ENCODE measurements at regions not wholly inside any gene's neighbourhood (a gene's known extent, or its start where the extent isn't known, plus 50 kb on each side); places are given as distances from the start of the nearest gene placed in this dataset.
"Not testable (repeated sequence)": the region's sequence is repeated elsewhere in the genome, so short reads cannot be mapped to it uniquely, and the experiment has no call there.

- Histone ChIP-seq H2AFZ (no peak overlapping the region), H3K4me3 (no peak overlapping the region), H3K9me3 (ENCODE audit: low read depth) (no peaks in the 10 kb centered on the region), H3F3A (ENCODE audit: insufficient read depth) (no peaks in the 10 kb centered on the region), H4K20me1 (ENCODE audit: insufficient read depth) (no peaks in the 10 kb centered on the region), H3K9me2 (ENCODE audit: insufficient read depth) (no peaks in the 10 kb centered on the region), H3K27me3 (replicated peaks; ENCODE audit: insufficient read depth) (no peaks in the 10 kb centered on the region), H3K9ac (no peak overlapping the region), H3K79me2 (ENCODE audit: insufficient read depth) (no peaks in the 10 kb centered on the region), H3K4me1 (ENCODE audit: insufficient read depth) (no peaks in the 10 kb centered on the region), H3K4me2 (ENCODE audit: unreplicated experiment) (no peak overlapping the region), H3K27ac (no peak overlapping the region), H3K36me3 (ENCODE audit: low read depth) (no peaks in the 10 kb centered on the region)
- no peak for DNase-seq
- TF ChIP-seq EZH2phosphoT487 (IDR thresholded peaks at IDR 0.05; ENCODE audit: insufficient read depth, low read depth) (no peak), EZH2 (IDR thresholded peaks at IDR 0.05; ENCODE audit: insufficient read depth, poor library complexity, severe bottlenecking) (no peak)
- 61 to 75% methylated on average over 2 of the region's 2 CpGs for WGBS, 2 experiments (ENCODE audit: low coverage in 1 of 2, low lambda C conversion rate in 2 of 2, missing lambda C conversion rate in 2 of 2)
- in situ Hi-C loops (cut with MboI), result no loop called here
Measured at GRCh38 chr2:167646557-167646956, 600.8 kb downstream of the STK39 start.

DNA sequence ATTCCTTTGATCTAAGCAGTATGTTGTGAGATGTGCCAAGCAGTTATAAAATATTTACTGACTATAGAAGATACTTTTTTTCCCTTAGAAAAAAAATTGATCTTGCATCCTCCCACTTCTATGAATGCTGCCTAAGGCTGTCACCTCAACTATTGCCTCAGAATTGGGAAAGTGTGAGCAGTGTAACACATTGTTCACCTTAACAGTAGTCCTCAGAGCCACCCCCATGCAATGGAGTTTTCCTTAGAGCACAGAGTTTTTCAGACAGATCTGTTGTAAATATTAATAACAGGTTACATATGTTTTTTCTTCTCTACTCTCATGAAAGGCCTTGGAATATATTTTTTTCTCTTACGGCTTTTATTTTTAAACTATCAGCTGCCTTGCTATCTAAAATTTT lies 607.3 kb downstream of the STK39 start:
- no peak overlapping the region for H3K4me2 ChIP-seq (ENCODE audit: unreplicated experiment)
- H3F3A ChIP-seq (ENCODE audit: insufficient read depth), result no peaks in the 10 kb centered on the region
- no peak overlapping the region for H3K4me3 ChIP-seq
- TF ChIP-seq EZH2phosphoT487 (IDR thresholded peaks at IDR 0.05; ENCODE audit: insufficient read depth, low read depth) (no peak), EZH2 (IDR thresholded peaks at IDR 0.05; ENCODE audit: insufficient read depth, poor library complexity, severe bottlenecking) (no peak)
- no peak overlapping the region for H2AFZ ChIP-seq
- H4K20me1 ChIP-seq (ENCODE audit: insufficient read depth), result no peaks in the 10 kb centered on the region
- in situ Hi-C loops (cut with MboI), result no loop called here
- no peak overlapping the region for H3K9ac ChIP-seq
- no peaks in the 10 kb centered on the region for H3K36me3 ChIP-seq (ENCODE audit: low read depth)
- no peak for DNase-seq
- H3K9me2 ChIP-seq (ENCODE audit: insufficient read depth), result no peaks in the 10 kb centered on the region
- H3K9me3 ChIP-seq (ENCODE audit: low read depth), result no peaks in the 10 kb centered on the region
- no peak overlapping the region for H3K27ac ChIP-seq
- H3K4me1 ChIP-seq (ENCODE audit: insufficient read depth), result no peaks in the 10 kb centered on the region
- H3K27me3 ChIP-seq (replicated peaks; ENCODE audit: insufficient read depth), result no peaks in the 10 kb centered on the region
- WGBS, 2 experiments (ENCODE audit: low coverage in 1 of 2, low lambda C conversion rate in 2 of 2, missing lambda C conversion rate in 2 of 2), result 65 to 79% methylated on average over 1 of the region's 1 CpG
- H3K79me2 ChIP-seq (ENCODE audit: insufficient read depth), result no peaks in the 10 kb centered on the region

DNA sequence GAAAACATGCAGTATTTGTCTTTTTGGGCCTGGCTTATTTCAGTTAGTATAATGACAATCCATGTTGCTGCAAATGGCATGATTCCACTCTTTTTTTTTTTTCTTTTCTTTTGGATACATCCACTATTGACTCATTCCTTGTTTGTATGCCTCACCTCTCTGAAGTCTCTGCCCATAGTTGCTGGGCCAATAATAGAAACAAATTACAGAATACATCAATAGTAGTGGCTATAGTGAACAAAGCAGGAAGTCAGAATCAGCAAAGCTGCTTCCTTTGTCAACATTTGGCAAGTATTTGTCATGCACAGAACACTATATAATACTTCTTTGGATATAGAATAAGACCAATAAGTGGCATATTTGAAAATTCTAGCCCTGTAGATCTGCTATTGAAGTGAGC lies 609.7 kb downstream of the STK39 start:
- H4K20me1 ChIP-seq (ENCODE audit: insufficient read depth), result no peaks in the 10 kb centered on the region
- no peaks in the 10 kb centered on the region for H3K4me1 ChIP-seq (ENCODE audit: insufficient read depth)
- no peak overlapping the region for H2AFZ ChIP-seq
- no peaks in the 10 kb centered on the region for H3K9me3 ChIP-seq (ENCODE audit: low read depth)
- in situ Hi-C loops (cut with MboI), result no loop called here
- H3K9ac ChIP-seq, result no peak overlapping the region
- TF ChIP-seq EZH2phosphoT487 (IDR thresholded peaks at IDR 0.05; ENCODE audit: insufficient read depth, low read depth), result no peak
- TF ChIP-seq EZH2 (IDR thresholded peaks at IDR 0.05; ENCODE audit: insufficient read depth, poor library complexity, severe bottlenecking), result no peak
- H3K9me2 ChIP-seq (ENCODE audit: insufficient read depth), result no peaks in the 10 kb centered on the region
- H3K27me3 ChIP-seq (replicated peaks; ENCODE audit: insufficient read depth), result no peaks in the 10 kb centered on the region
- no peaks in the 10 kb centered on the region for H3F3A ChIP-seq (ENCODE audit: insufficient read depth)
- no peak overlapping the region for H3K27ac ChIP-seq
- no peaks in the 10 kb centered on the region for H3K36me3 ChIP-seq (ENCODE audit: low read depth)
- H3K79me2 ChIP-seq (ENCODE audit: insufficient read depth), result no peaks in the 10 kb centered on the region
- no peak for DNase-seq
- no peak overlapping the region for H3K4me3 ChIP-seq
- H3K4me2 ChIP-seq (ENCODE audit: unreplicated experiment), result no peak overlapping the region

DNA sequence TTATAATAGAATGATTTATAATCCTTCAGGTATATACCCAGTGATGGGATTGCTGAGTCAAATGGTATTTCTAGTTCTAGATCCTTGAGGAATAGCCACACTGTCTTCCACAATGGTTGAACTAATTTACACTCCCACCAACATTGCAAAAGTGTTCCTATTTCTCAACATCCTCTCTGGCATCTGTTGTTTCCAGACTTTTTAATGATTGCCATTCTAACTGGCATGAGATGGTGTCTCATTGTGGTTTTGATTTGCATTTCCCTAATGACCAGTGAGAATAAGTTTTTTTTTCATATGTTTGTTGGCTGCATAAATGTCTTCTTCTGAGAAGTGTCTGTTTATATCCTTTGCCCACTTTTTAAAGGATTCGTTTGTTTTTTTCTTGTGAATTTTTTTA lies 615.1 kb downstream of the STK39 start:
- WGBS, 2 experiments (ENCODE audit: low coverage in 1 of 2, low lambda C conversion rate in 2 of 2, missing lambda C conversion rate in 2 of 2), result 0% methylated on average over 1 of the region's 1 CpG
- H3K36me3 ChIP-seq (ENCODE audit: low read depth); H3K4me2 ChIP-seq (ENCODE audit: unreplicated experiment); H3F3A ChIP-seq (ENCODE audit: insufficient read depth); H3K9ac ChIP-seq; H3K79me2 ChIP-seq (ENCODE audit: insufficient read depth); DNase-seq; H2AFZ ChIP-seq; H3K27ac ChIP-seq; in situ Hi-C loops (cut with MboI); H3K4me3 ChIP-seq; H3K4me1 ChIP-seq (ENCODE audit: insufficient read depth); H3K27me3 ChIP-seq (replicated peaks; ENCODE audit: insufficient read depth); H4K20me1 ChIP-seq (ENCODE audit: insufficient read depth); H3K9me2 ChIP-seq (ENCODE audit: insufficient read depth); H3K9me3 ChIP-seq (ENCODE audit: low read depth): not testable (repeated sequence)

GRCh38 chr2:167626961-167627360 lies 620.4 kb downstream of the STK39 start:
- no peak overlapping the region for H2AFZ ChIP-seq
- H3K36me3 ChIP-seq (ENCODE audit: low read depth), result no peaks in the 10 kb centered on the region
- TF ChIP-seq EZH2phosphoT487 (IDR thresholded peaks at IDR 0.05; ENCODE audit: insufficient read depth, low read depth), result no peak
- TF ChIP-seq EZH2 (IDR thresholded peaks at IDR 0.05; ENCODE audit: insufficient read depth, poor library complexity, severe bottlenecking), result no peak
- no peak for DNase-seq
- H3K9me3 ChIP-seq (ENCODE audit: low read depth), result no peaks in the 10 kb centered on the region
- no peak overlapping the region for H3K9ac ChIP-seq
- no peaks in the 10 kb centered on the region for H3K27me3 ChIP-seq (replicated peaks; ENCODE audit: insufficient read depth)
- H3K4me2 ChIP-seq (ENCODE audit: unreplicated experiment), result no peak overlapping the region
- H3K79me2 ChIP-seq (ENCODE audit: insufficient read depth), result no peaks in the 10 kb centered on the region
- H3K4me3 ChIP-seq, result no peak overlapping the region
- no peaks in the 10 kb centered on the region for H3F3A ChIP-seq (ENCODE audit: insufficient read depth)
- no peaks in the 10 kb centered on the region for H3K4me1 ChIP-seq (ENCODE audit: insufficient read depth)
- no peaks in the 10 kb centered on the region for H4K20me1 ChIP-seq (ENCODE audit: insufficient read depth)
- in situ Hi-C loops (cut with MboI), result no loop called here
- no peaks in the 10 kb centered on the region for H3K9me2 ChIP-seq (ENCODE audit: insufficient read depth)
- H3K27ac ChIP-seq, result no peak overlapping the region

All from GM23248 (cell line).